GM12873 (cell line): ENCODE measurements at regions not wholly inside any gene's neighbourhood (a gene's known extent, or its start where the extent isn't known, plus 50 kb on each side); places are given as distances from the start of the nearest gene placed in this dataset.

Experiments used
- TF ChIP-seq, protein P1 (sequence below): IDR thresholded peaks from 2 replicates; pipeline ENCODE4 v1.5.1; 2012; ENCODE audit warnings: low read depth, mild to moderate bottlenecking, moderate library complexity, low read length, control low read depth; ENCODE audit not compliant: insufficient read depth; ENCODE audit errors: missing control alignments

GRCh38 chr2:52518678-52519077, 1248.9 kb upstream of the CHAC2 start:
- TF ChIP-seq, protein P1, sequence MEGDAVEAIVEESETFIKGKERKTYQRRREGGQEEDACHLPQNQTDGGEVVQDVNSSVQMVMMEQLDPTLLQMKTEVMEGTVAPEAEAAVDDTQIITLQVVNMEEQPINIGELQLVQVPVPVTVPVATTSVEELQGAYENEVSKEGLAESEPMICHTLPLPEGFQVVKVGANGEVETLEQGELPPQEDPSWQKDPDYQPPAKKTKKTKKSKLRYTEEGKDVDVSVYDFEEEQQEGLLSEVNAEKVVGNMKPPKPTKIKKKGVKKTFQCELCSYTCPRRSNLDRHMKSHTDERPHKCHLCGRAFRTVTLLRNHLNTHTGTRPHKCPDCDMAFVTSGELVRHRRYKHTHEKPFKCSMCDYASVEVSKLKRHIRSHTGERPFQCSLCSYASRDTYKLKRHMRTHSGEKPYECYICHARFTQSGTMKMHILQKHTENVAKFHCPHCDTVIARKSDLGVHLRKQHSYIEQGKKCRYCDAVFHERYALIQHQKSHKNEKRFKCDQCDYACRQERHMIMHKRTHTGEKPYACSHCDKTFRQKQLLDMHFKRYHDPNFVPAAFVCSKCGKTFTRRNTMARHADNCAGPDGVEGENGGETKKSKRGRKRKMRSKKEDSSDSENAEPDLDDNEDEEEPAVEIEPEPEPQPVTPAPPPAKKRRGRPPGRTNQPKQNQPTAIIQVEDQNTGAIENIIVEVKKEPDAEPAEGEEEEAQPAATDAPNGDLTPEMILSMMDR, result no peak

GRCh38 chr2:52512760-52513159, 1254.8 kb upstream of the CHAC2 start:
- TF ChIP-seq, protein P1, result no peak

DNA sequence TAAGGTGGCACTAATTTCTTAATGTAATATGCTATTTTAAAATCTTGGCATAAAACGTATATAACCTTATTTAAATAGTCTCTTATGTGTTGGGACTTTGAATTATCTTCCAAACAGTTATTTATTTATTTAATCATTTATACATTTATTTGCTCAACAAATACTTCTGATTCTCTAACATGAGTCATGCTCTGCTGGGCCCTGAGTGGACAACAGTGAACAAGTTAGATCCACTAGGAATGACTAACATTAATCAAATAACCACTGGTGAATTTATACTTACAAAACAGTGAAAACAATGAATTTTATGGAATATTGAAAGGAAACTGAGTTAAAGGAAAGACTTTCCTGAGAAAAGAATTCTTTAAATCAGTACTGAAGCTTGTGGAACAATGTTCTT, 1257.2 kb upstream of the CHAC2 start:
- TF ChIP-seq, protein P1, result no peak

DNA sequence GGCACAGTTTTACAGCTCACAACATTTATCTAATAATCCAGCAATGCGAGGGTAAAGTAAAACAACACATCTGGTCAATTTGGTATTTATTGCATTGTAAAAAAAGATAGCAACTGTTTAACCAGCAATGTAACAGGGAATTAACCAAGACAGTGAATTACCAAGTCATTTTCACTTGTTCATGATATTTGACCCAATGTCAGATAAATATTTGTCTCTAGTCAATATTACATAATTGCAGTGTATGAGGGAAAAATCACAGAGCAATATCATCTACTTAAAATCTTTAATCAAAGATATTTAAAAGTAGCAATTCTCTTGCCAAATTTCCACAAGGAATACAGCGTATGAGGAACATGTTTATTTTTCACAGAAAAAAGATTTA, 1265.1 kb upstream of the CHAC2 start:
- TF ChIP-seq, protein P1, result no peak

DNA sequence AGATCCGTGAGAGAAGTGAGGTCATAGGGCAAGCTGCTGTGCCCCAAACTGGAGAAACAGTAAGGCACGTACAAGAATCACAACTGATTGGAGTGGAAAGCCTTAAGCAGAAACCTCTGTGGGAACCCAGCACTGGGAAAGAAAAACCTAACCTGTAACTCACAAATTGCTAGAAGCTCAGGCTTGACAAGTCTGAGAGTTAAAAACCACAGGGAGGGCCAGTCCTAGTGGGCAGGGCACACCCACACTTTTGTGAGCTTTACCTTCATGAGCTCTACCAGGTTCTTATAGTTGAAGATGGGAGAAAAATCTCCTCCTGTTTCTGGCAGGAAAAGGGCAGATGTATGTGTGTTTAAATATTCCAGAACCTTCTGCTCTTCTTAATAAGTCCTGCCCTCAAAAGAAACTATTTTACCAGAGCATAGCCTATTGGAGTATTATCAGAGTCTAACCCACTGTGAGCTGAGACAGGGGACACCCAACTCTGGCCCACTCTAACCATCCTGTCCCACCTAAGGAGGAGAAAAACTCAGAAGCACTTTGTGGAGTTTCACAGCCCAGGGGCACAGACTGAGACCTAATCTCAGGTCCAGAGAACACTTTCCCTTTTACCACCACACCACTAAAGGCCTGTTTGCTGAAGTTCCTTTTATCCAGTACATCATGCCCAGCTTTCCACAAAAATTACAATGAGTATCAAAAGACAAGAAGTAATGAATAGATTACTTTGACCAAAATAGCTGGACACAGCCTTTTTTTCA, 1265.7 kb upstream of the CHAC2 start:
- TF ChIP-seq, protein P1, result no peak

DNA sequence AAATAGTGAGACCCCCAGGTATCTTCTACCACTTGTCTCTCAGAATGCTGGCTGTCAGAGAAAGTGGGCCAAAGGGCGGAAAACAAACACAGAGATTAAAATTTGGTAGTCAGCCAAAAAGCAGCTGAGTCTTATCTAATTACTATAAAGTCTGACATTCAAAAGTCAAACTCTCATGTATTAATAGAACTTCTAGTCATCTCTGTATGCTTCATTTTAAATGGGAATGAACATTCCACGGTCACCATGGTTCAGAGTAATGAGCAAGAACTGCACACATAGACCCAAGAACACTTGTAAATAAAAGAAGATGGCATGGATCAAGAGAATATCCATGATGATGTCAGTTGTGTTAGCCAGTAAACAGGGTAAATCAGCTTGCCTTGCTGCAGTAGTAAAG, 1267.0 kb upstream of the CHAC2 start:
- TF ChIP-seq, protein P1, result no peak

- TF ChIP-seq, protein P1, result no peak
These were observed 1269.4 kb upstream of the CHAC2 start for GRCh38 chr2:52498077-52498750.
